GM10248 (cell line): ENCODE measurements at regions not wholly inside any gene's neighbourhood (a gene's known extent, or its start where the extent isn't known, plus 50 kb on each side); places are given as distances from the start of the nearest gene placed in this dataset.

ENCODE experiments used
- CTCF ChIA-PET: fragments of 300-600 bp; sonication (Branson Sonifier 250); formaldehyde crosslinking; extraction: SDS; loops from one replicate; lab custom pipeline; 2021; ENCODE audit warnings: antibody characterized with exemption; lab: Yijun Ruan, JAX
- POLR2A ChIA-PET: fragments of 350-650 bp; sonication (Branson Sonifier 250); formaldehyde crosslinking; extraction: SDS; loops from one replicate; lab custom pipeline; 2020; ENCODE audit warnings: antibody characterized with exemption; lab: Yijun Ruan, JAX
- DNase-seq: peaks from one replicate; pipeline ENCODE4 v3.0.0; 2012; ENCODE audit errors: extremely low spot score
- TF ChIP-seq, protein P1 (sequence below): IDR thresholded peaks from 2 replicates; pipeline ENCODE4 v1.5.1; 2012; ENCODE audit warnings: mild to moderate bottlenecking, low read depth; ENCODE audit errors: extremely low read depth, missing control alignments, control extremely low read depth

DNA sequence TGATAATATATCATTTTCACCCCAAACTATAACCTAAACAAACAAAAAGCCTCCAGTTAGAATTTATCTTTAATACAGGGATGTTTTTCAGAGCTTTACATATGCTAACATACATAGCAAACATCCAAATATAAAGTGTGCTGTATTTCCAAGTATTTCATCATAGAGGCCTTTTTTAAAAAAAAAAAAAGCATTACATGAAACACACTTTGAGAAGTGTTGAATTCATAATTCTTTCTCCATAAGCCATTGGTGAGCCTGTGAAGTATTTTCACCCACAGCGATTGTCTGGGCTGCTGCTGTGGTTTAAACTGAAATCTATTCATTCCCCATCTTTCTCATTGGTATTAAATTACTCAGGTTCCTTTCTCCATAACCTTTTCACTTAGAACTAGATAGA is 503.4 kb upstream of the CDH8 start:
- TF ChIP-seq, protein P1, sequence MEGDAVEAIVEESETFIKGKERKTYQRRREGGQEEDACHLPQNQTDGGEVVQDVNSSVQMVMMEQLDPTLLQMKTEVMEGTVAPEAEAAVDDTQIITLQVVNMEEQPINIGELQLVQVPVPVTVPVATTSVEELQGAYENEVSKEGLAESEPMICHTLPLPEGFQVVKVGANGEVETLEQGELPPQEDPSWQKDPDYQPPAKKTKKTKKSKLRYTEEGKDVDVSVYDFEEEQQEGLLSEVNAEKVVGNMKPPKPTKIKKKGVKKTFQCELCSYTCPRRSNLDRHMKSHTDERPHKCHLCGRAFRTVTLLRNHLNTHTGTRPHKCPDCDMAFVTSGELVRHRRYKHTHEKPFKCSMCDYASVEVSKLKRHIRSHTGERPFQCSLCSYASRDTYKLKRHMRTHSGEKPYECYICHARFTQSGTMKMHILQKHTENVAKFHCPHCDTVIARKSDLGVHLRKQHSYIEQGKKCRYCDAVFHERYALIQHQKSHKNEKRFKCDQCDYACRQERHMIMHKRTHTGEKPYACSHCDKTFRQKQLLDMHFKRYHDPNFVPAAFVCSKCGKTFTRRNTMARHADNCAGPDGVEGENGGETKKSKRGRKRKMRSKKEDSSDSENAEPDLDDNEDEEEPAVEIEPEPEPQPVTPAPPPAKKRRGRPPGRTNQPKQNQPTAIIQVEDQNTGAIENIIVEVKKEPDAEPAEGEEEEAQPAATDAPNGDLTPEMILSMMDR = no peak
- CTCF ChIA-PET = interaction anchor here (0.6 kb wide), 1 partner anchor 8 kb away, joined by 3 read pairs; no protein-coding TSS in a partner anchor

DNA sequence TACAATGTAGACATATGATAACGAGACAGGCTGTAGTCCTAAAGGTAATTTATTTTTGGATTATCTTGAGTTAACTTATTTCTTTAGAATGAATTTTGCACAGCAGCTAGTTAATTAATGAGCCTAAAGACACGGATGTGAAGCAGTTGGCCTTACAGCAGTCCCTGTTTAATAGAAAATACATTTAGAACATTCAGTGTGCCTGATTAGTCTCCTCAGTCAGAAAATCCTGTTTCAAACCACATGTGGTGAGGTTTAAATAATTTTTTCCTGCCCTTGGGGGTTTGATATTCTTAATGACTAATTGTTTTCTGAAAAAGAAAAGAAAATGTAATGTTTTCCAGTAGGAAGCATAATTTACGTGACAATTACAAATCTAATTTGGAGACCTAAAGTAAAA is 494.2 kb upstream of the CDH8 start:
- ChIA-PET POLR2A (no interaction called here), CTCF (no interaction called here)
- TF ChIP-seq, protein P1 = no peak
- DNase-seq = no peak

More for the DNA sequence above, 503.4 kb upstream of the CDH8 start:
- POLR2A ChIA-PET = no interaction called here
- no peak for DNase-seq

DNA sequence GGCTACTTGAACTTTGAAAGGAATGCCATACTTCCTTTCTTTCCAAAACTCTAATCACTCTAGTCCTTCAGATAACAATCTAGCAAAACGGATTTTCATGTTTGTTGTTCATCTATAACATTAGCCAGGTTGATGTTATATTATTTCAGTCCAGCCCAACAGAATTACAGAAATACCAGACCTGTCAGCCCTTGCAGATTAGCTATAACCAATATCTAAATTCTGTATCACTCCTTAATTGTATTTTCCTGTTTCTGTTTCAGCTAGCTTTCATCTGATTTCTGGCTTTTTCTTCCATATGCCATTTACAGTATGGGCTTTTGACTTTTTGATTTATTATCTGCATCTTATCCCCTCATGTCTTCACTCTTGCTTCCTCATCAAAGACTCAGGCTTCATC is 479.8 kb upstream of the CDH8 start:
- TF ChIP-seq, protein P1 = no peak
- ChIA-PET CTCF (no interaction called here), POLR2A (no interaction called here)
- no peak for DNase-seq

DNA sequence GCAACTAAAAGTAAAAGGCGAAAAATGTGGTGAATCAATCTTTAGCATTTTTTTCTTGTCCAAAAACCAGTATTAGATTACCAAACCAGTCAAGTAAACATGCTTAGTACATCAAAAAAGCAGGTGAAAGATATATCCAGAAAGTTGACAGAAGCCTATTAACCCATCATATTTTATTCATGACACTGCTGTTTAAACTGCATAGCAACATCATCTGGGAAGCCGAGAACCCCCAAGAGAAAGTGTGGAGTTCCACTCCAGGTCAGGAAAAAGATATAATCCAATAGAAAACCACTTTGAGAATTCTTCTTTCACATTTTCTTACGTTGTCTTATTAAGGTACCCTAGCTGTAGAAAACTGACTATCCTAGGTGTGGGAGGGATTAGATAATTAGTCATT is 466.8 kb upstream of the CDH8 start:
- ChIA-PET CTCF (no interaction called here), POLR2A (no interaction called here)
- TF ChIP-seq, protein P1 = no peak
- DNase-seq = no peak

DNA sequence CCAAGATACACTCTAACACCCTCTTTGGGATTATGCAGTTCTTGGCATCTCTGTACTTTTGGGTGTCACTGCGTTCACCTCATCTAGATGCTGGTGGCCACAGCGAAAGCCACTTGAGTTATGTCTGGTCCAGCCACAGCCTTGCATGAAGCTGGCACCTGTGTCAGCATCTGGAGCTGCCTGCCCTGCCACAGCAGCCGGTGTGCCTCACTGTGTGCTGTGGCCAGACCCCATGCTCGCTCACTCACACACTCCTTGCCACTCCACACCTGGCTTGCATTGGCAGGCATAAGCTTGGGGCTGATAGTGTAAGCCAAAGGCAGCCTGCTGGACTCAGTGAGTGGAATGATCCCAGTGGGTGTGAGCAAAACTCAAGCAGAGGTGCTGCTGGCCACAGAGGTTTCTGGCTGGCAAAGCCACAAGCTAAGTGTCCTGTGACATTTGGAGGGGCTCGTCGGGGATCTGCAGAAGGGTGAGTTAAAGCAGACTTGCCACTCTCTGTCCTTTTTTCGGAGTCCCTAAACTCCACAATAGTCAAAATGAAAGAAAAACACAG is 442.7 kb upstream of the CDH8 start:
- ChIA-PET CTCF (no interaction called here), POLR2A (no interaction called here)
- DNase-seq = no peak
- TF ChIP-seq, protein P1 = no peak

DNA sequence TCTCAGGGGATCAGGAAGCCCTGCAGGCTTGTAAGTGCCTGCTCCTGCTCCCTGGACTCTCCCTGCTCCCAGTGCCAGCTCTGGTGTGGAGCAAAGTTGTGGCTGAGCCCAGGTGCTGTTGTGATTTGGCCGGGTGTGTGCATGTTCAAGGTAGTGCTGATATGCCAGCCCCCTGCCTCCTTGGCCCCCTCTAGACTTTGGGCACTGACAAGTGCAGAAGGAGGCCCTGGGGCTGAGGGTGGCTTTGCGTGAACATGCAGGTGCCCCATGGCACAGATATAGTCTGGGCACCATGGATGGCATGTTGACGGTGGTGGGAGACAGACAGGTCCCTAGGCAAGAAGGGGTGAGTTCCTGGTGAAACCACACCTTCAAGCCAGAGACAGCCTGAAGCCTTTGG is 441.6 kb upstream of the CDH8 start:
- POLR2A ChIA-PET = no interaction called here
- CTCF ChIA-PET = no interaction called here
- TF ChIP-seq, protein P1 = no peak
- no peak for DNase-seq
